D341Med (cell line): ENCODE measurements at regions not wholly inside any gene's neighbourhood (a gene's known extent, or its start where the extent isn't known, plus 50 kb on each side); places are given as distances from the start of the nearest gene placed in this dataset.
"Not testable (repeated sequence)": the region's sequence is repeated elsewhere in the genome, so short reads cannot be mapped to it uniquely, and the experiment has no call there.

ENCODE experiments used
- DNase-seq: peaks from one replicate; pipeline ENCODE4 v3.0.0; 2012; ENCODE audit warnings: low spot score

DNA sequence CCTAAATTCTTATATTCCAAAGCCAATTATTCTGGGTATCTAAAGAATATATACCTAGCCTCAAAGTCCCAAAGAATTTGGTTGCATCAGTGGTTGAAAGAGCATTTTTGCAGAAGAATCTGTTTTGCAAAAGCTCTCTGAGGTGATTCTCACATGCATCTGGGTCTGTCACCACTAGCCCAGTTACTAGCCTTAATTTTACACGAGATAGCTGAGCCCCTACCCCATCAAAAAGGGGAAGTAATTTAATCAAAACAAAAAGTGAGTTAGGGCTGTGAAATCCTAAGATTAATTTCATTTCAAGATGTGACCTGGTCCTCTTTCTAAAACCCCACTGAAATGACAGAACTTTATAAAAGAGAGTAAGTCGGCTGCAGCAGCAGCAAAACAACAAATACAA lies 53.7 kb upstream of the ZSCAN2 start:
- DNase-seq: not testable (repeated sequence)

DNA sequence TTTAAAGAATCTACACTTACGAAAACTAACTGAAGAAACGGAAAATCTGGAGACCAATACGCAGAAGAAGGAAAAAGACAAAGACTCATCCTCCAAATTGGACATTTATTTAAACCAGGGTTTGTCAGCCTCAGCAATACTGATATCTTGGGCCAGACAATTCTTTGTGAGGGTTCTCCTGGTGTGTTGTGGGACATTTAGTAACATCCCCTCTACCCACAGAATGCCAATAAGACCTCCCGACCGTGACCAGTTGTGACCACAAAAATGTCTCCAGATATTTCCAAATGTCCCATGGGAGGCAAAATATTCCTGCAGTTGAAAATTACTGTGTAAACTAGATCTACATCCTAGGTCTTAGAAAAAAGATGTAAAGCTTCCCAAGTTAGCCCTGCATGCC lies 50.3 kb upstream of the ZSCAN2 start:
- not testable (repeated sequence) for DNase-seq
